CD4-positive, alpha-beta T cell (primary cell): ENCODE measurements at regions not wholly inside any gene's neighbourhood (a gene's known extent, or its start where the extent isn't known, plus 50 kb on each side); places are given as distances from the start of the nearest gene placed in this dataset.

ENCODE experiments used
- ATAC-seq: fragments of 200-7000 bp; cut with Tn5 transposase; one replicate; pipeline ENCODE4 v1.10.0; 2022; ENCODE audit warnings: mild to moderate bottlenecking; ENCODE audit not compliant: poor library complexity
- CTCF ChIA-PET: fragments of 350-600 bp; sonication (Branson Sonifier 250); formaldehyde crosslinking; loops from one replicate; lab custom pipeline; 2021; ENCODE audit warnings: antibody characterized with exemption, inconsistent platforms; lab: Charles Lee
- POLR2A ChIA-PET: fragments of 350-600 bp; sonication (Branson Sonifier 250); formaldehyde crosslinking; loops from one replicate; lab custom pipeline; 2021; ENCODE audit warnings: antibody characterized with exemption, inconsistent platforms; lab: Charles Lee
- DNase-seq, 14 experiments: peaks; one replicate each; pipeline ENCODE4 v3.0.0-alpha.2; 2013 to 2020; ENCODE audit warnings: mixed read lengths in 2 of 14
- H3K27ac ChIP-seq, 2 donors: one replicate each; pipeline versions ENCODE4 v1.5.1 to v1.7.0; 2013; ENCODE audit warnings: low read length in 2 of 2, low read depth in 1 of 2, mild to moderate bottlenecking in 1 of 2
- H3K27me3 ChIP-seq, 2 experiments: 1 replicate in 1 of 2; 2 replicates in 1 of 2; pipeline versions ENCODE4 v1.6.1 to v1.7.0; 2013; ENCODE audit warnings: low read length in 2 of 2, control low read depth in 1 of 2, mild to moderate bottlenecking in 1 of 2, moderate library complexity in 1 of 2; ENCODE audit not compliant: insufficient read depth in 2 of 2, control insufficient read depth in 1 of 2
- H3K36me3 ChIP-seq: one replicate; pipeline ENCODE4 v1.6.1; 2013; ENCODE audit warnings: low read length, control low read depth; ENCODE audit not compliant: insufficient read depth
- H3K4me1 ChIP-seq: one replicate; pipeline ENCODE4 v1.6.1; 2013; ENCODE audit warnings: low read length, control low read depth; ENCODE audit not compliant: insufficient read depth
- H3K4me3 ChIP-seq: one replicate; pipeline ENCODE4 v1.5.1; 2013; ENCODE audit warnings: mild to moderate bottlenecking, low read length, moderate library complexity
- H3K9me3 ChIP-seq, 2 experiments: 1 replicate in 1 of 2; 2 replicates in 1 of 2; pipeline versions ENCODE4 v1.6.1 to v1.7.0; 2013; ENCODE audit warnings: low read length in 2 of 2, mild to moderate bottlenecking in 2 of 2, control low read depth in 1 of 2, moderate library complexity in 1 of 2; ENCODE audit not compliant: control insufficient read depth in 1 of 2, insufficient read depth in 1 of 2
- H3K27ac Mint-ChIP-seq: one replicate; pipeline ENCODE4 v1.8.0; 2020; ENCODE audit warnings: mixed read lengths
- H3K27me3 Mint-ChIP-seq: one replicate; pipeline ENCODE4 v1.8.0; 2021; ENCODE audit warnings: mixed read lengths
- H3K36me3 Mint-ChIP-seq: one replicate; pipeline ENCODE4 v1.8.0; 2021; ENCODE audit warnings: low read depth, mixed read lengths
- H3K4me1 Mint-ChIP-seq: one replicate; pipeline ENCODE4 v1.8.0; 2021; ENCODE audit warnings: low read depth, mixed read lengths
- H3K4me3 Mint-ChIP-seq: one replicate; pipeline ENCODE4 v1.8.0; 2020; ENCODE audit warnings: mild to moderate bottlenecking, mixed read lengths
- H3K9me3 Mint-ChIP-seq: one replicate; pipeline ENCODE4 v1.8.0; 2020; ENCODE audit warnings: mixed read lengths
- CTCF ChIP-seq: fragments of 200-600 bp; IDR thresholded peaks from one replicate; pipeline ENCODE4 v1.8.0; 2022; ENCODE audit warnings: antibody characterized with exemption, mild to moderate bottlenecking
- intact Hi-C, 2 experiments: fragments of 100-400 bp; cut with DNase I in 1 of 2; cut with micrococcal nuclease in 1 of 2; formaldehyde crosslinking; loops; one replicate each; pipeline versions ENCODE4 v1.15.1 to v1.9.0; 2023 to 2025; cut with DNase I, micrococcal nuclease

GRCh38 chr6:40695114-40695513 is 108.0 kb upstream of the LRFN2 start:
- no peak overlapping the region for H3K4me3 ChIP-seq
- no peak for ATAC-seq
- H3K27ac Mint-ChIP-seq = no peak overlapping the region
- no peaks in the 10 kb centered on the region for H3K4me1 Mint-ChIP-seq
- H3K4me1 ChIP-seq = no peaks in the 10 kb centered on the region
- no peak for TF ChIP-seq CTCF
- no peak for DNase-seq
- H3K27me3 Mint-ChIP-seq = peaks cover 5% of the 10 kb centered on the region
- H3K27me3 ChIP-seq = no peaks in the 10 kb centered on the region
- intact Hi-C loops = no loop called here
- CTCF ChIA-PET = no interaction called here
- no peaks in the 10 kb centered on the region for H3K36me3 Mint-ChIP-seq
- no peak overlapping the region for H3K27ac ChIP-seq
- H3K36me3 ChIP-seq = no peaks in the 10 kb centered on the region
- POLR2A ChIA-PET = no interaction called here
- no peaks in the 10 kb centered on the region for H3K9me3 Mint-ChIP-seq
- no peak overlapping the region for H3K4me3 Mint-ChIP-seq
- no peaks in the 10 kb centered on the region for H3K9me3 ChIP-seq

DNA sequence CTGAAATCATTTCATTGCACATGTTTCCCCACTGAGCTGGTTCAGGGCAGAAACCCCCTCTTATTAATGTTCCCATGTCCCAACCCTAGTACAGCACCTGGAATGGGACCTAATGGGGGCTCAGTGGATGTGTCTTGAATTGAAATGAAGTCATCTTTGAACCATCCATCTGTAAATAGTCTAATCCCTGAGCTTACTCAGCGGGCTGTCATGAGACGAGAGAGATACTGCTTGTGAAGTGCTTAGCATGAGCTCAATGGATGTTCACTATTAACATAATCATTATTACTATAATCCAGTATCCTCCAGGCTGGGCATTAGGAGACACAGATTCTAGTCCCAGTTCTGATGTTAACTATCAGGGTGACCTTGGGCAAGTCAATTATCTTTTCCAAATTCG is 106.6 kb upstream of the LRFN2 start:
- ATAC-seq = no peak
- CTCF ChIA-PET = no interaction called here
- no peaks in the 10 kb centered on the region for H3K9me3 Mint-ChIP-seq

GRCh38 chr6:40692337-40692736 is 105.2 kb upstream of the LRFN2 start:
- ATAC-seq (no peak), DNase-seq (no peak)
- H3K4me3 ChIP-seq = no peak overlapping the region
- H3K27ac ChIP-seq = no peak overlapping the region
- no peaks in the 10 kb centered on the region for H3K9me3 ChIP-seq
- H3K36me3 ChIP-seq = no peaks in the 10 kb centered on the region
- no peak for TF ChIP-seq CTCF
- H3K4me1 ChIP-seq = no peaks in the 10 kb centered on the region
- Mint-ChIP-seq H3K27me3 (peaks cover 20% of the 10 kb centered on the region), H3K4me1 (no peaks in the 10 kb centered on the region), H3K36me3 (no peaks in the 10 kb centered on the region), H3K27ac (no peak overlapping the region), H3K9me3 (no peaks in the 10 kb centered on the region), H3K4me3 (no peak overlapping the region)
- intact Hi-C loops = no loop called here
- peaks cover 0 to 6% of the 10 kb centered on the region in 2 experiments for H3K27me3 ChIP-seq
- ChIA-PET CTCF (no interaction called here), POLR2A (no interaction called here)

More for the DNA sequence above, 106.6 kb upstream of the LRFN2 start:
- H3K4me3 ChIP-seq = no peak overlapping the region
- Mint-ChIP-seq H3K36me3 (no peaks in the 10 kb centered on the region), H3K4me1 (no peaks in the 10 kb centered on the region), H3K27ac (no peak overlapping the region), H3K4me3 (no peak overlapping the region), H3K27me3 (peaks cover 11% of the 10 kb centered on the region)
- POLR2A ChIA-PET = no interaction called here
- no peak overlapping the region for H3K27ac ChIP-seq
- no peaks in the 10 kb centered on the region for H3K4me1 ChIP-seq
- no peaks in the 10 kb centered on the region for H3K9me3 ChIP-seq
- intact Hi-C loops = no loop called here
- peaks cover 0 to 3% of the 10 kb centered on the region in 2 experiments for H3K27me3 ChIP-seq
- no peaks in the 10 kb centered on the region for H3K36me3 ChIP-seq
- no peak for TF ChIP-seq CTCF
- DNase-seq = no peak
